K562 (cell line): ENCODE measurements at regions not wholly inside any gene's neighbourhood (a gene's known extent, or its start where the extent isn't known, plus 50 kb on each side); places are given as distances from the start of the nearest gene placed in this dataset.

Experiments used
- EZH2 ChIP-seq: IDR thresholded peaks from 2 replicates; pipeline ENCODE4 v1.6.1; 2012; ENCODE audit warnings: low read depth, mild to moderate bottlenecking, inconsistent platforms, low read length, borderline replicate concordance
- HDAC2 ChIP-seq: fragments of 450-650 bp; IDR thresholded peaks from 2 replicates; pipeline ENCODE4 v1.6.1; 2016; ENCODE audit warnings: mild to moderate bottlenecking
- HMGN3 ChIP-seq: IDR thresholded peaks from 2 replicates; pipeline ENCODE4 v1.6.1; 2011; ENCODE audit warnings: borderline replicate concordance, low read depth, mild to moderate bottlenecking, mixed read lengths, low read length; ENCODE audit not compliant: insufficient read length; ENCODE audit errors: extremely low read depth
- MEF2A ChIP-seq: IDR thresholded peaks from 2 replicates; pipeline ENCODE4 v1.6.1; 2011; ENCODE audit warnings: low read depth, mild to moderate bottlenecking, low read length, moderate library complexity; ENCODE audit not compliant: control insufficient read depth
- MYNN ChIP-seq, 2 experiments: sonication (generic); formaldehyde crosslinking in 1 of 2; IDR thresholded peaks; 2 replicates each; pipeline versions ENCODE4 v1.5.0 to v1.6.1; 2016 to 2020; ENCODE audit warnings: antibody characterized with exemption in 1 of 2, missing genetic modification reagents in 1 of 2
- NR3C1 ChIP-seq: sonication (generic); formaldehyde crosslinking; IDR thresholded peaks from 2 replicates; pipeline ENCODE4 v1.8.1; 2022; ENCODE audit warnings: missing genetic modification reagents
- NR4A1 ChIP-seq, 2 experiments: fragments of 250-450 bp in 1 of 2; fragments of 450-650 bp in 1 of 2; sonication (Bioruptor Pico) in 1 of 2; IDR thresholded peaks; 2 replicates each; pipeline versions ENCODE4 v1.4.0 to v1.6.1; 2016 to 2020; ENCODE audit warnings: mild to moderate bottlenecking in 2 of 2, missing compliant biosample characterization in 1 of 2, missing genetic modification characterization in 1 of 2, moderate library complexity in 1 of 2
- ZFP36 ChIP-seq: fragments of 150-350 bp; IDR thresholded peaks from 2 replicates; pipeline ENCODE4 v1.6.1; 2018; ENCODE audit warnings: low read length, low read depth; ENCODE audit not compliant: partially characterized antibody
- ZNF764 ChIP-seq: fragments of 250-450 bp; sonication (Bioruptor Pico); IDR thresholded peaks from 2 replicates; pipeline ENCODE4 v1.4.0; 2020; ENCODE audit warnings: low read depth, mild to moderate bottlenecking, moderate library complexity
- TF ChIP-seq, protein P1 (sequence below): fragments of 250-450 bp; sonication (Bioruptor Pico); IDR thresholded peaks from 2 replicates; pipeline ENCODE4 v1.5.0; 2021; ENCODE audit warnings: mild to moderate bottlenecking, borderline replicate concordance
- TF ChIP-seq, protein P2 (sequence below), 3 experiments: IDR thresholded peaks in 2 of 3; conservative IDR thresholded peaks in 1 of 3; 2 replicates each; pipeline ENCODE4 v1.5.1; 2011 to 2012; ENCODE audit warnings: low read length in 3 of 3, mild to moderate bottlenecking in 3 of 3, control low read depth in 2 of 3, improper control_type of control experiment in 1 of 3, inconsistent platforms in 1 of 3, low read depth in 1 of 3, mixed read lengths in 1 of 3, moderate library complexity in 1 of 3; ENCODE audit not compliant: insufficient read depth in 2 of 3
- TF ChIP-seq, protein P3 (sequence below), 2 experiments: fragments of 450-650 bp in 1 of 2; sonication (generic) in 1 of 2; formaldehyde crosslinking in 1 of 2; IDR thresholded peaks; 2 replicates each; pipeline versions ENCODE4 v1.7.1 to v1.9.0; 2016 to 2022; ENCODE audit warnings: inconsistent platforms in 1 of 2, mild to moderate bottlenecking in 1 of 2, missing genetic modification reagents in 1 of 2

DNA sequence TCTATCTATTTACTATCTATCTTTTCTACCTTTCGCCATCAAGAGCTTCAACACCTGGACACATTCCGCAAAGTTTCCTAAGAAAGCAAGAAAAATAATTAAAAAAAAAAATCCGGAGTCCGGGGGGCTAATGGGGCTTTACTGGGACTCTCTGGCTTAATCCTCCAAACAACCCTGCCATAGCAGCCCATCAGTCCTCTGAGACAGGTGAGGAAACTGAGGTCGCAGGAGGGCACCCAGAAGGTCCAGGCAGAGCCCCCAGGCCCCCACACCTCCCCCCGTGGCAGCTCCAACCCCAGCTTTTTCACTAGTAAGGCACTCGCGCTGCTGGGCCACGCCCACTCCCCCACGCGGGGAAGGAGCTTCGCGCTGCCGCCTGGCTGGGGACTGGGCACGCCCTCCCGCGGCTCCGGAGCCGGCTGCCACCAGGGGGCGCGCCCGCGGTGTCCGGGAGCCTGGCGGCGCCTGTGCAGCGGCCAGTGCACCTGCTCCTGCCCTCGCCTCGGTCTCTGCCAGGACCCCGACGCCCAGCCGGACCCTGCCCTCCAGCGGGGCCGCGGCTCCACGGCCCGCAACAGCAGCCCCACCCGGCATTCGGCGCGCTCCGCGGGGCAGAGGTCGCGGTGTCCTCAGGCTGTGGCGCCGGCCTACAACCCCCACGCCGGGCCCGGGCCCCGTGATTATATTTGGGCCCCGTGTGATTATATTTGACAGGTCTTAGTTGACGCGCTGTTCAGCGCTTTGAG lies 54.1 kb upstream of the SAMD11 start (continued):
- no peak for TF ChIP-seq HDAC2
- no peak for TF ChIP-seq EZH2
- TF ChIP-seq HMGN3, result peak; percentile 18
- no peak for TF ChIP-seq MEF2A
- peak; percentile 23 for TF ChIP-seq ZFP36
- TF ChIP-seq NR4A1 (CRISPR knock-in tag; IDR thresholded peaks at IDR 0.05), result no peak
- no peak for TF ChIP-seq NR4A1 (tag; IDR thresholded peaks at IDR 0.05)
- TF ChIP-seq NR3C1 (CRISPR knock-in tag), result no peak
- TF ChIP-seq, protein P1, sequence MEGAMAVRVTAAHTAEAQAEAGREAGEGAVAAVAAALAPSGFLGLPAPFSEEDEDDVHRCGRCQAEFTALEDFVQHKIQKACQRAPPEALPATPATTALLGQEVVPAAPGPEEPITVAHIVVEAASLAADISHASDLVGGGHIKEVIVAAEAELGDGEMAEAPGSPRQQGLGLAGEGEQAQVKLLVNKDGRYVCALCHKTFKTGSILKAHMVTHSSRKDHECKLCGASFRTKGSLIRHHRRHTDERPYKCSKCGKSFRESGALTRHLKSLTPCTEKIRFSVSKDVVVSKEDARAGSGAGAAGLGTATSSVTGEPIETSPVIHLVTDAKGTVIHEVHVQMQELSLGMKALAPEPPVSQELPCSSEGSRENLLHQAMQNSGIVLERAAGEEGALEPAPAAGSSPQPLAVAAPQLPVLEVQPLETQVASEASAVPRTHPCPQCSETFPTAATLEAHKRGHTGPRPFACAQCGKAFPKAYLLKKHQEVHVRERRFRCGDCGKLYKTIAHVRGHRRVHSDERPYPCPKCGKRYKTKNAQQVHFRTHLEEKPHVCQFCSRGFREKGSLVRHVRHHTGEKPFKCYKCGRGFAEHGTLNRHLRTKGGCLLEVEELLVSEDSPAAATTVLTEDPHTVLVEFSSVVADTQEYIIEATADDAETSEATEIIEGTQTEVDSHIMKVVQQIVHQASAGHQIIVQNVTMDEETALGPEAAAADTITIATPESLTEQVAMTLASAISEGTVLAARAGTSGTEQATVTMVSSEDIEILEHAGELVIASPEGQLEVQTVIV (CRISPR knock-in tag), result no peak
- no peak for TF ChIP-seq ZNF764 (CRISPR knock-in tag)
- TF ChIP-seq MYNN (IDR thresholded peaks at IDR 0.05), result no peak
- no peak for TF ChIP-seq MYNN (CRISPR knock-in tag; IDR thresholded peaks at IDR 0.05)
- TF ChIP-seq, protein P2, sequence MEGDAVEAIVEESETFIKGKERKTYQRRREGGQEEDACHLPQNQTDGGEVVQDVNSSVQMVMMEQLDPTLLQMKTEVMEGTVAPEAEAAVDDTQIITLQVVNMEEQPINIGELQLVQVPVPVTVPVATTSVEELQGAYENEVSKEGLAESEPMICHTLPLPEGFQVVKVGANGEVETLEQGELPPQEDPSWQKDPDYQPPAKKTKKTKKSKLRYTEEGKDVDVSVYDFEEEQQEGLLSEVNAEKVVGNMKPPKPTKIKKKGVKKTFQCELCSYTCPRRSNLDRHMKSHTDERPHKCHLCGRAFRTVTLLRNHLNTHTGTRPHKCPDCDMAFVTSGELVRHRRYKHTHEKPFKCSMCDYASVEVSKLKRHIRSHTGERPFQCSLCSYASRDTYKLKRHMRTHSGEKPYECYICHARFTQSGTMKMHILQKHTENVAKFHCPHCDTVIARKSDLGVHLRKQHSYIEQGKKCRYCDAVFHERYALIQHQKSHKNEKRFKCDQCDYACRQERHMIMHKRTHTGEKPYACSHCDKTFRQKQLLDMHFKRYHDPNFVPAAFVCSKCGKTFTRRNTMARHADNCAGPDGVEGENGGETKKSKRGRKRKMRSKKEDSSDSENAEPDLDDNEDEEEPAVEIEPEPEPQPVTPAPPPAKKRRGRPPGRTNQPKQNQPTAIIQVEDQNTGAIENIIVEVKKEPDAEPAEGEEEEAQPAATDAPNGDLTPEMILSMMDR (IDR thresholded peaks at IDR 0.05 in 2 of 3, conservative IDR thresholded peaks at IDR 0.05 in 1 of 3; ENCODE audit: insufficient read depth in 2 of 3, low read depth in 1 of 3, low read length in 3 of 3), result peak; percentile 81 to 96 (median 83)
- TF ChIP-seq, protein P3, sequence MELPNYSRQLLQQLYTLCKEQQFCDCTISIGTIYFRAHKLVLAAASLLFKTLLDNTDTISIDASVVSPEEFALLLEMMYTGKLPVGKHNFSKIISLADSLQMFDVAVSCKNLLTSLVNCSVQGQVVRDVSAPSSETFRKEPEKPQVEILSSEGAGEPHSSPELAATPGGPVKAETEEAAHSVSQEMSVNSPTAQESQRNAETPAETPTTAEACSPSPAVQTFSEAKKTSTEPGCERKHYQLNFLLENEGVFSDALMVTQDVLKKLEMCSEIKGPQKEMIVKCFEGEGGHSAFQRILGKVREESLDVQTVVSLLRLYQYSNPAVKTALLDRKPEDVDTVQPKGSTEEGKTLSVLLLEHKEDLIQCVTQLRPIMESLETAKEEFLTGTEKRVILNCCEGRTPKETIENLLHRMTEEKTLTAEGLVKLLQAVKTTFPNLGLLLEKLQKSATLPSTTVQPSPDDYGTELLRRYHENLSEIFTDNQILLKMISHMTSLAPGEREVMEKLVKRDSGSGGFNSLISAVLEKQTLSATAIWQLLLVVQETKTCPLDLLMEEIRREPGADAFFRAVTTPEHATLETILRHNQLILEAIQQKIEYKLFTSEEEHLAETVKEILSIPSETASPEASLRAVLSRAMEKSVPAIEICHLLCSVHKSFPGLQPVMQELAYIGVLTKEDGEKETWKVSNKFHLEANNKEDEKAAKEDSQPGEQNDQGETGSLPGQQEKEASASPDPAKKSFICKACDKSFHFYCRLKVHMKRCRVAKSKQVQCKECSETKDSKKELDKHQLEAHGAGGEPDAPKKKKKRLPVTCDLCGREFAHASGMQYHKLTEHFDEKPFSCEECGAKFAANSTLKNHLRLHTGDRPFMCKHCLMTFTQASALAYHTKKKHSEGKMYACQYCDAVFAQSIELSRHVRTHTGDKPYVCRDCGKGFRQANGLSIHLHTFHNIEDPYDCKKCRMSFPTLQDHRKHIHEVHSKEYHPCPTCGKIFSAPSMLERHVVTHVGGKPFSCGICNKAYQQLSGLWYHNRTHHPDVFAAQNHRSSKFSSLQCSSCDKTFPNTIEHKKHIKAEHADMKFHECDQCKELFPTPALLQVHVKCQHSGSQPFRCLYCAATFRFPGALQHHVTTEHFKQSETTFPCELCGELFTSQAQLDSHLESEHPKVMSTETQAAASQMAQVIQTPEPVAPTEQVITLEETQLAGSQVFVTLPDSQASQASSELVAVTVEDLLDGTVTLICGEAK (IDR thresholded peaks at IDR 0.05), result no peak
- TF ChIP-seq, protein P3 (CRISPR knock-in tag; IDR thresholded peaks at IDR 0.05), result no peak
